HG02973 (cell line): ENCODE measurements at regions not wholly inside any gene's neighbourhood (a gene's known extent, or its start where the extent isn't known, plus 50 kb on each side); places are given as distances from the start of the nearest gene placed in this dataset.
"Not testable (repeated sequence)": the region's sequence is repeated elsewhere in the genome, so short reads cannot be mapped to it uniquely, and the experiment has no call there.

Experiments used
- ATAC-seq: cut with Tn5 transposase; IDR thresholded peaks from one replicate; pipeline ENCODE4 v1.9.1; 2021; ENCODE audit warnings: moderate library complexity; ENCODE audit not compliant: unreplicated experiment

GRCh38 chr11:15825976-15826650, 530.2 kb downstream of the SOX6 start:
- ATAC-seq: no peak

GRCh38 chr11:15826826-15827225, 529.5 kb downstream of the SOX6 start:
- ATAC-seq: no peak

GRCh38 chr11:15828215-15828853, 528.0 kb downstream of the SOX6 start:
- no peak for ATAC-seq

- no peak for ATAC-seq
Observed at GRCh38 chr11:15829312-15829711, 527.0 kb downstream of the SOX6 start.

GRCh38 chr11:15830741-15831428, 525.5 kb downstream of the SOX6 start:
- ATAC-seq: no peak

- ATAC-seq: no peak
Observed at GRCh38 chr11:15835788-15836411, 520.4 kb downstream of the SOX6 start.

GRCh38 chr11:15836795-15837194, 519.6 kb downstream of the SOX6 start:
- no peak for ATAC-seq

- ATAC-seq: no peak
Observed at GRCh38 chr11:15837901-15838489, 518.4 kb downstream of the SOX6 start.

GRCh38 chr11:15839061-15839460, 517.3 kb downstream of the SOX6 start:
- no peak for ATAC-seq

GRCh38 chr11:15840966-15841365, 515.4 kb downstream of the SOX6 start:
- no peak for ATAC-seq

GRCh38 chr11:15841931-15842740, 514.2 kb downstream of the SOX6 start:
- ATAC-seq: no peak

GRCh38 chr11:15843309-15843872, 513.0 kb downstream of the SOX6 start:
- no peak for ATAC-seq

- ATAC-seq: no peak
Observed at GRCh38 chr11:15845261-15845660, 511.1 kb downstream of the SOX6 start.

- no peak for ATAC-seq
Observed at GRCh38 chr11:15848631-15849168, 507.6 kb downstream of the SOX6 start.

- ATAC-seq: no peak
Observed at GRCh38 chr11:15849257-15849656, 507.1 kb downstream of the SOX6 start.

- ATAC-seq: not testable (repeated sequence)
Observed at GRCh38 chr11:15850335-15850734, 506.0 kb downstream of the SOX6 start.

GRCh38 chr11:15851051-15851498, 505.3 kb downstream of the SOX6 start:
- ATAC-seq: no peak

- no peak for ATAC-seq
Observed at GRCh38 chr11:15852179-15852578, 504.2 kb downstream of the SOX6 start.

GRCh38 chr11:15854245-15854644, 502.1 kb downstream of the SOX6 start:
- no peak for ATAC-seq

GRCh38 chr11:15858881-15859280, 497.5 kb downstream of the SOX6 start:
- no peak for ATAC-seq
